ENCODE measurements at regions not wholly inside any gene's neighbourhood (a gene's known extent, or its start where the extent isn't known, plus 50 kb on each side); places are given as distances from the start of the nearest gene placed in this dataset.

- Mint-ChIP-seq H3K27me3 (ENCODE audit: insufficient read depth) (no peaks in the 10 kb centered on the region), H3K27ac (no peak overlapping the region), H3K4me3 (no peak overlapping the region), H3K9me3 (peaks cover 6% of the 10 kb centered on the region), H3K4me1 (no peaks in the 10 kb centered on the region), H3K36me3 (ENCODE audit: low read depth) (peaks cover 2% of the 10 kb centered on the region)
- Histone ChIP-seq H3K9me3 (ENCODE audit: control insufficient read depth, low read length) (no peaks in the 10 kb centered on the region), H3K4me3 (ENCODE audit: low read length) (no peak overlapping the region), H3K4me1 (ENCODE audit: control insufficient read depth, insufficient read depth, low read length) (no peaks in the 10 kb centered on the region), H3K9ac (ENCODE audit: extremely low read depth, low read length, poor library complexity, severe bottlenecking) (no peak overlapping the region), H3K27ac (ENCODE audit: low read depth, low read length) (no peak overlapping the region), H3K36me3 (ENCODE audit: control insufficient read depth, insufficient read depth, low read length) (no peaks in the 10 kb centered on the region), H3K27me3 (ENCODE audit: control insufficient read depth, insufficient read depth, low read length, poor library complexity, severe bottlenecking) (no peaks in the 10 kb centered on the region)
- TF ChIP-seq CTCF (conservative IDR thresholded peaks at IDR 0.05): no peak
- WGBS, 2 experiments (ENCODE audit: insufficient coverage in 1 of 2, insufficient read length in 1 of 2): 88% methylated on average over 1 of the region's 1 CpG; no CpG with 5 or more reads in 1 of the 2 experiments
- no peak for DNase-seq
Measured at GRCh38 chrX:95703696-95704095, 980.9 kb upstream of the DIAPH2 start.

- H3K27me3 Mint-ChIP-seq (ENCODE audit: insufficient read depth): no peaks in the 10 kb centered on the region
- H3K27me3 ChIP-seq (ENCODE audit: control insufficient read depth, insufficient read depth, low read length, poor library complexity, severe bottlenecking): no peaks in the 10 kb centered on the region
- no peaks in the 10 kb centered on the region for H3K9me3 ChIP-seq (ENCODE audit: control insufficient read depth, low read length)
- no peaks in the 10 kb centered on the region for H3K36me3 Mint-ChIP-seq (ENCODE audit: low read depth)
- no peaks in the 10 kb centered on the region for H3K4me1 ChIP-seq (ENCODE audit: control insufficient read depth, insufficient read depth, low read length)
- H3K4me3 ChIP-seq (ENCODE audit: low read length): no peak overlapping the region
- H3K9me3 Mint-ChIP-seq: no peaks in the 10 kb centered on the region
- H3K27ac Mint-ChIP-seq: no peak overlapping the region
- H3K9ac ChIP-seq (ENCODE audit: extremely low read depth, low read length, poor library complexity, severe bottlenecking): no peak overlapping the region
- TF ChIP-seq CTCF (conservative IDR thresholded peaks at IDR 0.05): no peak
- H3K36me3 ChIP-seq (ENCODE audit: control insufficient read depth, insufficient read depth, low read length): no peaks in the 10 kb centered on the region
- peaks cover 10% of the 10 kb centered on the region for H3K4me1 Mint-ChIP-seq
- H3K27ac ChIP-seq (ENCODE audit: low read depth, low read length): no peak overlapping the region
- H3K4me3 Mint-ChIP-seq: no peak overlapping the region
- 89% methylated on average over 2 of the region's 4 CpGs; no CpG with 5 or more reads in 1 of the 2 experiments for WGBS, 2 experiments (ENCODE audit: insufficient coverage in 1 of 2, insufficient read length in 1 of 2)
- DNase-seq: no peak
Measured at GRCh38 chrX:95716841-95717240, 967.8 kb upstream of the DIAPH2 start.

- no peak overlapping the region for H3K27ac Mint-ChIP-seq
- Histone ChIP-seq H3K4me3 (ENCODE audit: low read length) (no peak overlapping the region), H3K9ac (ENCODE audit: extremely low read depth, low read length, poor library complexity, severe bottlenecking) (no peak overlapping the region), H3K36me3 (ENCODE audit: control insufficient read depth, insufficient read depth, low read length) (no peaks in the 10 kb centered on the region), H3K27me3 (ENCODE audit: control insufficient read depth, insufficient read depth, low read length, poor library complexity, severe bottlenecking) (no peaks in the 10 kb centered on the region), H3K4me1 (ENCODE audit: control insufficient read depth, insufficient read depth, low read length) (no peaks in the 10 kb centered on the region), H3K27ac (ENCODE audit: low read depth, low read length) (no peak overlapping the region), H3K9me3 (ENCODE audit: control insufficient read depth, low read length) (no peaks in the 10 kb centered on the region)
- DNase-seq: no peak
- peaks cover 10% of the 10 kb centered on the region for H3K4me1 Mint-ChIP-seq
- no peak for TF ChIP-seq CTCF (conservative IDR thresholded peaks at IDR 0.05)
- H3K27me3 Mint-ChIP-seq (ENCODE audit: insufficient read depth): no peaks in the 10 kb centered on the region
- WGBS, 2 experiments (ENCODE audit: insufficient coverage in 1 of 2, insufficient read length in 1 of 2): 80 to 88% methylated on average over 1 to 4 of the region's 4 CpGs
- H3K9me3 Mint-ChIP-seq: no peaks in the 10 kb centered on the region
- no peaks in the 10 kb centered on the region for H3K36me3 Mint-ChIP-seq (ENCODE audit: low read depth)
- H3K4me3 Mint-ChIP-seq: no peak overlapping the region
Measured at GRCh38 chrX:95718746-95719145, 965.9 kb upstream of the DIAPH2 start.
